Thyroid gland (tissue), 4 donors: ENCODE measurements at regions not wholly inside any gene's neighbourhood (a gene's known extent, or its start where the extent isn't known, plus 50 kb on each side); places are given as distances from the start of the nearest gene placed in this dataset.

Source experiments
- CTCF ChIP-seq, 6 experiments: fragments of 200-600 bp in 3 of 6; fragments of 450-650 bp in 3 of 6; sonication (generic) in 3 of 6; IDR thresholded peaks; one replicate each; pipeline ENCODE4 v1.5.1; 2016 to 2019; ENCODE audit warnings: antibody characterized with exemption in 6 of 6, mild to moderate bottlenecking in 2 of 6, inconsistent platforms in 1 of 6, moderate library complexity in 1 of 6
- POLR2A ChIP-seq, 2 donors: fragments of 450-650 bp; IDR thresholded peaks; one replicate each; pipeline ENCODE4 v1.6.1; 2017; ENCODE audit warnings: antibody characterized with exemption in 2 of 2, mild to moderate bottlenecking in 2 of 2, moderate library complexity in 1 of 2

- TF ChIP-seq CTCF (IDR thresholded peaks at IDR 0.05), result no peak
- no peak for TF ChIP-seq POLR2A (IDR thresholded peaks at IDR 0.05)
Observed at GRCh38 chr16:35398180-35398579, 1938.8 kb downstream of the TP53TG3F start.
